SK-N-SH (cell line): ENCODE measurements at regions not wholly inside any gene's neighbourhood (a gene's known extent, or its start where the extent isn't known, plus 50 kb on each side); places are given as distances from the start of the nearest gene placed in this dataset.

Source experiments
- CTCF ChIA-PET: fragments of 300-600, 350-600 bp; formaldehyde crosslinking; extraction: SDS; loops from one replicate; lab custom pipeline; 2021; lab: Yijun Ruan, JAX
- POLR2A ChIA-PET: fragments of 350-600 bp; sonication (Branson Sonifier 250); formaldehyde crosslinking; extraction: SDS; loops from one replicate; lab custom pipeline; 2020; ENCODE audit warnings: antibody characterized with exemption, inconsistent platforms; lab: Yijun Ruan, JAX
- DNase-seq: peaks from one replicate; pipeline ENCODE4 v3.0.0; 2012
- H2AFZ ChIP-seq: fragments of 200-600 bp; sonication (generic); 2 replicates; pipeline ENCODE4 v1.8.1; 2016; ENCODE audit warnings: antibody characterized with exemption, mild to moderate bottlenecking, low read depth
- H3F3A ChIP-seq: fragments of 200-600 bp; sonication (generic); replicated peaks from 2 replicates; pipeline ENCODE3; 2016; ENCODE audit warnings: antibody characterized with exemption, mild to moderate bottlenecking; ENCODE audit not compliant: insufficient read depth
- H3K27ac ChIP-seq, 2 experiments: fragments of 200-500 bp in 1 of 2; fragments of 200-600 bp in 1 of 2; sonication (Bioruptor generic) in 1 of 2; sonication (generic), shearing (Covaris generic) in 1 of 2; 2 replicates each; pipeline versions ENCODE4 v1.5.1 to v1.6.1; 2014 to 2016; ENCODE audit warnings: low read depth in 2 of 2, inconsistent platforms in 1 of 2, low read length in 1 of 2, mild to moderate bottlenecking in 1 of 2, mixed read lengths in 1 of 2
- H3K27me3 ChIP-seq: fragments of 200-600 bp; sonication (generic), shearing (Covaris generic); 2 replicates; pipeline ENCODE4 v1.6.1; 2016; ENCODE audit warnings: mixed run types; ENCODE audit not compliant: insufficient read depth
- H3K36me3 ChIP-seq, 2 experiments: fragments of 200-500 bp in 1 of 2; fragments of 200-600 bp in 1 of 2; sonication (Bioruptor generic) in 1 of 2; sonication (generic) in 1 of 2; replicated peaks in 1 of 2; 2 replicates each; pipeline versions ENCODE3 to v1.5.1; 2014 to 2016; ENCODE audit warnings: low read length in 1 of 2, mild to moderate bottlenecking in 1 of 2; ENCODE audit not compliant: insufficient read depth in 2 of 2, control insufficient read depth in 1 of 2
- H3K4me1 ChIP-seq, 2 experiments: fragments of 200-500 bp in 1 of 2; fragments of 200-600 bp in 1 of 2; sonication (Bioruptor generic) in 1 of 2; sonication (generic), shearing (Covaris generic) in 1 of 2; 2 replicates each; pipeline versions ENCODE4 v1.5.1 to v1.6.1; 2014 to 2016; ENCODE audit warnings: low read depth in 1 of 2, low read length in 1 of 2, mixed run types in 1 of 2; ENCODE audit not compliant: insufficient read depth in 2 of 2, control insufficient read depth in 1 of 2
- H3K4me2 ChIP-seq: fragments of 200-600 bp; sonication (generic), shearing (Covaris generic); 2 replicates; pipeline ENCODE4 v1.6.1; 2017; ENCODE audit warnings: mixed run types
- H3K4me3 ChIP-seq, 2 experiments: fragments of 200-500 bp in 1 of 2; fragments of 200-600 bp in 1 of 2; sonication (Bioruptor generic) in 1 of 2; sonication (generic), shearing (Covaris generic) in 1 of 2; 2 replicates each; pipeline versions ENCODE4 v1.5.1 to v1.8.1; 2014 to 2016; ENCODE audit warnings: low read depth in 2 of 2, inconsistent platforms in 1 of 2, low read length in 1 of 2, mild to moderate bottlenecking in 1 of 2, mixed read lengths in 1 of 2, moderate library complexity in 1 of 2
- H3K79me2 ChIP-seq: fragments of 200-600 bp; sonication (generic); 2 replicates; pipeline ENCODE4 v1.8.1; 2017; ENCODE audit warnings: mild to moderate bottlenecking; ENCODE audit not compliant: insufficient read depth
- H3K9ac ChIP-seq: fragments of 200-600 bp; sonication (generic); 2 replicates; pipeline ENCODE4 v1.6.1; 2017; ENCODE audit warnings: mixed run types
- H3K9me2 ChIP-seq: fragments of 200-600 bp; sonication (generic); 2 replicates; pipeline ENCODE4 v1.6.1; 2017; ENCODE audit warnings: mixed run types
- H3K9me3 ChIP-seq: fragments of 200-600 bp; sonication (generic); 2 replicates; pipeline ENCODE4 v1.6.1; 2017; ENCODE audit warnings: mixed run types, mild to moderate bottlenecking, moderate library complexity
- H4K20me1 ChIP-seq: fragments of 200-600 bp; sonication (generic); 2 replicates; pipeline ENCODE4 v1.6.1; 2017; ENCODE audit warnings: mild to moderate bottlenecking, mixed run types; ENCODE audit not compliant: insufficient read depth
- CHD2 ChIP-seq: fragments of 150-350 bp; IDR thresholded peaks from 2 replicates; pipeline ENCODE4 v1.6.1; 2018; ENCODE audit warnings: low read length; ENCODE audit not compliant: partially characterized antibody
- ELF1 ChIP-seq: IDR thresholded peaks from 2 replicates; pipeline ENCODE4 v1.4.0; 2012
- FOXM1 ChIP-seq: IDR thresholded peaks from 2 replicates; pipeline ENCODE4 v1.4.0; 2012; ENCODE audit warnings: low read depth, mild to moderate bottlenecking
- GABPA ChIP-seq: IDR thresholded peaks from 2 replicates; pipeline ENCODE4 v1.4.0; 2012; ENCODE audit warnings: low read depth, mild to moderate bottlenecking
- GATA2 ChIP-seq: sonication (generic); formaldehyde crosslinking; IDR thresholded peaks from 2 replicates; pipeline ENCODE4 v1.5.0; 2020; ENCODE audit warnings: mild to moderate bottlenecking, missing genetic modification reagents
- IRF3 ChIP-seq: fragments of 150-350 bp; IDR thresholded peaks from 2 replicates; pipeline ENCODE4 v1.6.1; 2016; ENCODE audit warnings: mild to moderate bottlenecking, low read depth, low read length
- JUND ChIP-seq: IDR thresholded peaks from 2 replicates; pipeline ENCODE4 v1.4.0; 2012
- MEF2A ChIP-seq: IDR thresholded peaks from 2 replicates; pipeline ENCODE4 v1.4.0; 2012; ENCODE audit warnings: low read depth, borderline replicate concordance
- MXI1 ChIP-seq: IDR thresholded peaks from 2 replicates; pipeline ENCODE4 v1.6.1; 2012; ENCODE audit warnings: mild to moderate bottlenecking, low read depth, low read length, improper control_type of control experiment
- POLR2AphosphoS5 ChIP-seq: IDR thresholded peaks from 2 replicates; pipeline ENCODE4 v1.6.1; 2012; ENCODE audit warnings: low read depth, low read length
- RCOR1 ChIP-seq: fragments of 150-350 bp; IDR thresholded peaks from 2 replicates; pipeline ENCODE4 v1.6.1; 2017; ENCODE audit warnings: antibody characterized with exemption, low read length
- REST ChIP-seq: IDR thresholded peaks from 2 replicates; pipeline ENCODE4 v1.6.1; 2012; ENCODE audit warnings: mild to moderate bottlenecking, low read depth, low read length, moderate library complexity
- RFX5 ChIP-seq: IDR thresholded peaks from 2 replicates; pipeline ENCODE4 v1.6.1; 2012; ENCODE audit warnings: mild to moderate bottlenecking, improper control_type of control experiment, low read length
- RXRA ChIP-seq: IDR thresholded peaks from 2 replicates; pipeline ENCODE4 v1.4.0; 2012; ENCODE audit warnings: low read depth, mild to moderate bottlenecking, borderline replicate concordance
- SIN3A ChIP-seq: IDR thresholded peaks from 2 replicates; pipeline ENCODE4 v1.6.1; 2012; ENCODE audit warnings: low read depth, mild to moderate bottlenecking, low read length, moderate library complexity, borderline replicate concordance
- SMC3 ChIP-seq: IDR thresholded peaks from 2 replicates; pipeline ENCODE4 v1.6.1; 2012; ENCODE audit warnings: low read depth, low read length, improper control_type of control experiment
- TCF12 ChIP-seq: IDR thresholded peaks from 2 replicates; pipeline ENCODE4 v1.4.0; 2012
- USF1 ChIP-seq: IDR thresholded peaks from 2 replicates; pipeline ENCODE4 v1.4.0; 2012; ENCODE audit warnings: low read depth, borderline replicate concordance
- YY1 ChIP-seq: IDR thresholded peaks from 2 replicates; pipeline ENCODE4 v1.4.0; 2012; ENCODE audit warnings: low read depth, mild to moderate bottlenecking
- ZBTB33 ChIP-seq: IDR thresholded peaks from 2 replicates; pipeline ENCODE4 v1.4.0; 2012; ENCODE audit warnings: low read depth, borderline replicate concordance

GRCh38 chr13:63351081-63351480, 1935.4 kb upstream of the PCDH20 start (continued):
- TF ChIP-seq CHD2 (no peak), USF1 (no peak)

GRCh38 chr13:63345835-63346234, 1930.2 kb upstream of the PCDH20 start:
- Histone ChIP-seq H2AFZ (no peak overlapping the region), H4K20me1 (no peaks in the 10 kb centered on the region), H3K4me2 (no peak overlapping the region), H3K36me3 (no peaks in the 10 kb centered on the region), H3K79me2 (no peaks in the 10 kb centered on the region), H3K4me1 (no peaks in the 10 kb centered on the region), H3K4me3 (no peak overlapping the region), H3K27ac (no peak overlapping the region), H3K9ac (no peak overlapping the region), H3F3A (no peaks in the 10 kb centered on the region), H3K9me3 (no peaks in the 10 kb centered on the region), H3K27me3 (no peaks in the 10 kb centered on the region)
- ChIA-PET CTCF (interaction anchor here (0.6 kb wide), 1 partner anchor 995 kb away, joined by 4 read pairs; no protein-coding TSS in a partner anchor), POLR2A (no interaction called here)
- DNase-seq: no peak
- no peak for TF ChIP-seq REST
- TF ChIP-seq MXI1: no peak
- TF ChIP-seq ELF1: no peak
- no peak for TF ChIP-seq IRF3
- TF ChIP-seq SMC3: no peak
- TF ChIP-seq RCOR1: no peak
- TF ChIP-seq GATA2 (CRISPR knock-in tag): no peak
- no peak for TF ChIP-seq MEF2A
- TF ChIP-seq ZBTB33: no peak
- TF ChIP-seq RXRA: no peak
- no peak for TF ChIP-seq TCF12
- no peak for TF ChIP-seq RFX5
- TF ChIP-seq YY1: no peak
- no peak for TF ChIP-seq SIN3A
- no peak for TF ChIP-seq JUND
- no peak for TF ChIP-seq USF1
- no peak for TF ChIP-seq GABPA
- no peak for TF ChIP-seq POLR2AphosphoS5
- TF ChIP-seq FOXM1: no peak
- TF ChIP-seq, all 33 proteins: peak for 0
- no peaks in the 10 kb centered on the region for H3K9me2 ChIP-seq
